Heart right ventricle (tissue), 16 donors: ENCODE measurements at regions not wholly inside any gene's neighbourhood (a gene's known extent, or its start where the extent isn't known, plus 50 kb on each side); places are given as distances from the start of the nearest gene placed in this dataset.

Experiments
- ATAC-seq, 8 donors: fragments of 200-7000 bp; cut with Tn5 transposase; one replicate each; pipeline ENCODE4 v1.9.1; 2020; ENCODE audit warnings: mild to moderate bottlenecking in 8 of 8, moderate library complexity in 8 of 8, moderate number of reproducible peaks in 1 of 8
- DNase-seq, 2 donors: peaks; one replicate each; pipeline ENCODE4 v3.0.0-alpha.2; 2020
- H3K27ac ChIP-seq, 10 donors: fragments of 200-600 bp; sonication (generic) in 2 of 10; one replicate each; pipeline versions ENCODE4 v1.5.0 to v1.8.0; 2020 to 2022; ENCODE audit warnings: mild to moderate bottlenecking in 3 of 10
- H3K27me3 ChIP-seq, 7 donors: fragments of 200-600 bp; one replicate each; pipeline ENCODE4 v1.8.0; 2021 to 2022; ENCODE audit warnings: mild to moderate bottlenecking in 2 of 7
- H3K36me3 ChIP-seq, 9 donors: fragments of 200-600 bp; sonication (generic) in 1 of 9; one replicate each; pipeline versions ENCODE4 v1.5.0 to v1.8.0; 2020 to 2022; ENCODE audit warnings: mild to moderate bottlenecking in 2 of 9
- H3K4me1 ChIP-seq, 9 donors: fragments of 200-600 bp; sonication (generic) in 1 of 9; one replicate each; pipeline versions ENCODE4 v1.5.0 to v1.8.0; 2020 to 2022; ENCODE audit warnings: mild to moderate bottlenecking in 4 of 9
- H3K4me3 ChIP-seq, 10 donors: fragments of 200-600 bp; sonication (generic) in 2 of 10; one replicate each; pipeline versions ENCODE4 v1.5.0 to v1.8.0; 2020 to 2022; ENCODE audit warnings: mild to moderate bottlenecking in 7 of 10, moderate library complexity in 2 of 10
- H3K9me3 ChIP-seq, 11 donors: fragments of 200-600 bp in 10 of 11; sonication (generic) in 2 of 11; one replicate each; pipeline versions ENCODE4 v1.5.0 to v1.8.0; 2013 to 2022; ENCODE audit warnings: mild to moderate bottlenecking in 2 of 11, control low read depth in 1 of 11, moderate library complexity in 1 of 11
- WGBS, 2 donors: extraction: QIAGEN DNeasy Blood & Tissue Kit; methylation state at CpG; one replicate each; pipeline ENCODE4 v1.1.7; 2013; ENCODE audit warnings: inconsistent platforms in 1 of 2; 5-methylcytosine and 5-hydroxymethylcytosine counted together
- intact Hi-C, 10 donors: fragments of 100-400 bp; cut with DNase I; formaldehyde crosslinking; loops; one replicate each; pipeline versions ENCODE4 v1.11.1 to v1.14.2; 2022
- TF ChIP-seq, protein P1 (sequence below), 9 donors: fragments of 200-600 bp; sonication (generic) in 2 of 9; IDR thresholded peaks; one replicate each; pipeline versions ENCODE4 v1.5.0 to v1.8.0; 2021 to 2022; ENCODE audit warnings: antibody characterized with exemption in 9 of 9, mild to moderate bottlenecking in 5 of 9, moderate library complexity in 1 of 9
- donor health status: Arrhythmogenic right ventricular cardiomyopathy.
- donor health status: ischemic (EF 13 %, LVEDD 7.1; RV severe dilation, severe dysfunction).
- donor health status: healthy with polysubstance abuse.
- donor health status: DM: no; HTN: yes; CAD: no.
- donor health status: DM: no; HTN: no; CAD: no.
- donor health status: ischemic (EF 25% LVEDD 6.9; RV normal size, moderate dysfunction).
- donor health status: ischemic (EF 25% LVEDD 5.7; RV mildly dilated, moderate dysfunction).
- donor health status: healthy.
- donor health status: DM: yes; HTN: yes; CAD: no.
- donor health status: Ischemic cardiomyopathy.
- donor health status: ischemic (EF 35%, LVEDD 5.7; RV mildly dilated, moderate dysfunction).
- donor health status: nonischemic (EF 11% LVEDD 7.7; RV severe dilation, severe dysfunction).
- donor health status: DM: yes; HTN: yes; CAD: no.
- donor health status: PGD.
- donor health status: ischemic (EF 29% LVEDD 5.4; RV normal size, mild dysfunction).
- donor health status: nonischemic (EF 23%, LVEDD 6.1; RV moderate dilation, normal function).

DNA sequence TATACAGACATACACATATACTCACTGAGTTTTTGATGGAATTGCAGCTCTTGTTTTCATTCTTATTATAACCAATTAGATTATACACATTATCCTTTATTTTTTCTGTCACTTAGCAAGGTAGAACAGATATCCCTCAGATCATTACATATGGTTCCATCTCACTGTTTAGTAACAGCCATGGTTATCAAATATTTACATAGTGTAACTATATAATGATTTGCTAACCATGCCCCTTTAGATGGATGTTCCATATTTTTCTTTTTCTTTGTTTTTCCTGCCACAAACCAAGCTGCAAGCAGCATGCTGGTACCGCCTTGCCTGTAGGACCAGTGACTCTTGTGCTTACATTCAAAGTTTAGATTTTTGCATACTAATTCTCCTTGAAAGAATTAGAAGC lies 163.4 kb upstream of the NFE2L3 start:
- intact Hi-C loops = no loop called here
- H3K27ac ChIP-seq = no peak overlapping the region
- no peak for DNase-seq
- no peak overlapping the region for H3K4me3 ChIP-seq
- H3K9me3 ChIP-seq = no peaks in the 10 kb centered on the region
- WGBS, 2 donors = 79 to 93% methylated on average over 1 of the region's 1 CpG
- H3K36me3 ChIP-seq = no peaks in the 10 kb centered on the region
- peaks cover 0 to 33% (median 16%) of the 10 kb centered on the region in 7 donors for H3K27me3 ChIP-seq
- ATAC-seq = no peak
- TF ChIP-seq, protein P1, sequence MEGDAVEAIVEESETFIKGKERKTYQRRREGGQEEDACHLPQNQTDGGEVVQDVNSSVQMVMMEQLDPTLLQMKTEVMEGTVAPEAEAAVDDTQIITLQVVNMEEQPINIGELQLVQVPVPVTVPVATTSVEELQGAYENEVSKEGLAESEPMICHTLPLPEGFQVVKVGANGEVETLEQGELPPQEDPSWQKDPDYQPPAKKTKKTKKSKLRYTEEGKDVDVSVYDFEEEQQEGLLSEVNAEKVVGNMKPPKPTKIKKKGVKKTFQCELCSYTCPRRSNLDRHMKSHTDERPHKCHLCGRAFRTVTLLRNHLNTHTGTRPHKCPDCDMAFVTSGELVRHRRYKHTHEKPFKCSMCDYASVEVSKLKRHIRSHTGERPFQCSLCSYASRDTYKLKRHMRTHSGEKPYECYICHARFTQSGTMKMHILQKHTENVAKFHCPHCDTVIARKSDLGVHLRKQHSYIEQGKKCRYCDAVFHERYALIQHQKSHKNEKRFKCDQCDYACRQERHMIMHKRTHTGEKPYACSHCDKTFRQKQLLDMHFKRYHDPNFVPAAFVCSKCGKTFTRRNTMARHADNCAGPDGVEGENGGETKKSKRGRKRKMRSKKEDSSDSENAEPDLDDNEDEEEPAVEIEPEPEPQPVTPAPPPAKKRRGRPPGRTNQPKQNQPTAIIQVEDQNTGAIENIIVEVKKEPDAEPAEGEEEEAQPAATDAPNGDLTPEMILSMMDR (IDR thresholded peaks at IDR 0.05) = no peak
- no peaks in the 10 kb centered on the region for H3K4me1 ChIP-seq

DNA sequence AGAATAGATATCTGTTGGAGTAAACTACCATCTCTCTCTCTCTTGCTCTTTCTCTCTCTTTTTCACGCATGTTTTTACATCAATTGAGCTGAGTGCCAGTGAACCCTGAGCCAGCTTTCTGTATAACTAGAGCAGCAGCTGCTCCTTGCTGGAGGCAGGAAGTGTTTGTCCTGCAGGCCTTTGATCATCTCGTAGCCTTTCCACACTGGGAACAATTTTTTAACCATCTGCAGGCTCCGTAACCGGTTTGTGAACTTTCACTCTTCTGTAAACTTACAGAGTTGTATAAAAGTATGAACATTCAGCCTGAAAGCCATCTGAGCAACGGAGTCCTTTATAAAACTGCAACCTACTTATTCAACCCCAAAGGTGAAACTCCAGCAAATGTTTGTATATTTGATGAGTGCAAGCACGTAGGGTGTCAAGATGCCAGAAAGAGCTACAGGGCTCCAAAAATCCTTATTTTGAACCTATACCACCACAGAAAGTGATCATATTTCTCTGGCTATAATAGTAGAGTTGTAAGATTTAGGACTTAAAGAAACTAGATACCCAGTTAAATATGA lies 162.8 kb upstream of the NFE2L3 start:
- DNase-seq = no peak
- TF ChIP-seq, protein P1 (IDR thresholded peaks at IDR 0.05) = no peak
- H3K27me3 ChIP-seq = peaks cover 0 to 33% (median 16%) of the 10 kb centered on the region in 7 donors
- no peaks in the 10 kb centered on the region for H3K4me1 ChIP-seq
- ATAC-seq = no peak
- H3K9me3 ChIP-seq = peaks cover 0 to under 1% (median 0%) of the 10 kb centered on the region in 11 donors
- H3K27ac ChIP-seq = no peak overlapping the region
- WGBS, 2 donors = 55% methylated on average over 6 of the region's 6 CpGs
- intact Hi-C loops = no loop called here
- no peak overlapping the region for H3K4me3 ChIP-seq
- no peaks in the 10 kb centered on the region for H3K36me3 ChIP-seq

DNA sequence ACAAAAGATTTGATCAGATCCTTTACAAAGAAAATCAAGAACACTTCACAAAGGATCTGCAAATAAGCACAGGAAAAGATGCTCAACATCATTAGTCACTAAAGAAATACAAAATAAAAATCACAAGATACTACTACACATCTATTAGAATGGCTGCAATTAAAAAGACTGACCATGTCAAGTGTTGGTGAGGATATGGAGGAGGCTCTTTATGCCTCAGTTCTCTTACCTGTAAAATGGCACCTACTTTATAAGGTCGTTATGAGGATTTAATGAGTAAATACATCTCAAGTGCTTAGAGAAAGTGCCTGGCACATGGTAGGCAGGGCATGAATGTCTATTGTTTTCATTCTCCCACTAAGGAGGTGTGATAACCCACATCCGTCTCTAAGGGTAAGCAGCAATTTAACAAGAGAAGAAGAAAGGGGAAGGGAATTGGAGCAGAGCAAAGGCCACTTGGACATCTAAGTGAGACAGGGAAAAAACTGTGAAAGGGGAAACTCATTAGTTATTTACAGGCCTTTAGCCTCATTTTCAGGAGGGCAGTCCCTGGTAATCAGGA lies 157.5 kb upstream of the NFE2L3 start:
- 66 to 78% methylated on average over 2 of the region's 2 CpGs for WGBS, 2 donors
- peaks cover 0 to 22% (median 11%) of the 10 kb centered on the region in 7 donors for H3K27me3 ChIP-seq

DNA sequence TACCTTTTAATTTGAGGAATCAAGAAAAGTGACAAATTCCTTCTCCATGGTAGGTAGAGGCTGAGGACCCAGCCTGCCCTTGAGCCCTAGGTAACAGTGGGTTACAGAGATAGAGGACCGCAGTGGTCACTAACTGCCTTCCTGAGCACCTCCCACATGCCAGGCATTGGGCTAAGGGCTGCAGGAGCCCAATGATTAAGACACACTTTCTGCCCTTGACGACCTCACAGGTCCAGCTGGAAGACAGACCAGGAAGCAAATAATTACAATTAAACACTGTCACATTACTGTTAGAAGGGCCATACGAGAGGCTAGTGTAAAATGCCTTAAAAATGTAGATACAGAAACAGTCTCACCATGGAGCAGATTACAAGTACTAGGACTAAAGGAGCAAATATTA lies 156.8 kb upstream of the NFE2L3 start:
- 64 to 68% methylated on average over 3 of the region's 3 CpGs for WGBS, 2 donors
- no peak for DNase-seq
- Histone ChIP-seq H3K27ac (no peak overlapping the region), H3K27me3 (peaks cover 0 to 17% (median 11%) of the 10 kb centered on the region in 7 donors), H3K36me3 (no peaks in the 10 kb centered on the region), H3K4me3 (no peak overlapping the region), H3K4me1 (no peaks in the 10 kb centered on the region), H3K9me3 (peaks cover 0 to 5% (median 0%) of the 10 kb centered on the region in 11 donors)
- TF ChIP-seq, protein P1 (IDR thresholded peaks at IDR 0.05) = no peak
- intact Hi-C loops = no loop called here
- no peak for ATAC-seq

More for the DNA sequence above, 157.5 kb upstream of the NFE2L3 start:
- Histone ChIP-seq H3K36me3 (no peaks in the 10 kb centered on the region), H3K4me1 (no peaks in the 10 kb centered on the region), H3K4me3 (no peak overlapping the region), H3K27ac (no peak overlapping the region), H3K9me3 (peaks cover 0 to 5% (median 0%) of the 10 kb centered on the region in 11 donors)
- intact Hi-C loops = no loop called here
- TF ChIP-seq, protein P1 (IDR thresholded peaks at IDR 0.05) = no peak
- DNase-seq (no peak), ATAC-seq (no peak)
